GM12878 (cell line): ENCODE measurements at regions not wholly inside any gene's neighbourhood (a gene's known extent, or its start where the extent isn't known, plus 50 kb on each side); places are given as distances from the start of the nearest gene placed in this dataset.

ENCODE experiments used
- ATAC-seq: fragments of 200-7000 bp; cut with Tn5 transposase; 3 replicates; pipeline ENCODE4 v1.9.1; 2020; ENCODE audit warnings: mild to moderate bottlenecking, moderate library complexity
- BruUV-seq: library from RNA; stranded (reverse); fragments of 400-500 nt; replicated peaks from 2 replicates; lab custom pipeline; 2021; lab: Mats Ljungman, UMichigan
- CTCF ChIA-PET: fragments of 300-600 bp; sonication (Branson Sonifier 250); formaldehyde crosslinking; extraction: SDS; loops from one replicate; lab custom pipeline; 2021; ENCODE audit warnings: inconsistent platforms; lab: Yijun Ruan, JAX
- POLR2A ChIA-PET: fragments of 350-600 bp; formaldehyde crosslinking; extraction: SDS; loops from one replicate; lab custom pipeline; 2021; ENCODE audit warnings: inconsistent platforms; lab: Charles Lee
- RAD21 ChIA-PET: fragments of 300-600 bp; sonication (Branson Sonifier 250); formaldehyde crosslinking; loops from one replicate; lab custom pipeline; 2023; ENCODE audit warnings: antibody characterized with exemption; ENCODE audit not compliant: unreplicated experiment; lab: Charles Lee
- SMC1A ChIA-PET: fragments of 300-600 bp; sonication (Branson Sonifier 250); formaldehyde crosslinking; loops from one replicate; lab custom pipeline; 2023; ENCODE audit not compliant: unreplicated experiment, uncharacterized antibody; lab: Charles Lee
- DNase-seq: peaks from one replicate; pipeline ENCODE4 v3.0.0-alpha.2; 2011; ENCODE audit warnings: low read depth, low spot score
- FAIRE-seq: peaks from 3 replicates; lab custom pipeline; 2011; peaks lifted over from hg19 to GRCh38; lab: Jason Lieb, UNC
- H2AFZ ChIP-seq: 2 replicates; pipeline ENCODE4 v1.6.0; 2011; ENCODE audit warnings: low read depth, low read length, control low read depth; ENCODE audit not compliant: control insufficient read depth
- H3K27ac ChIP-seq: 2 replicates; pipeline ENCODE4 v1.5.1; 2011; ENCODE audit warnings: control low read depth; ENCODE audit not compliant: control insufficient read depth, insufficient read depth
- H3K27me3 ChIP-seq, 2 experiments: replicated peaks in 1 of 2; 2 replicates each; pipeline versions ENCODE4 v1.6.0 to v1.6.1; 2011; ENCODE audit warnings: low read length in 1 of 2; ENCODE audit not compliant: control insufficient read depth in 2 of 2, insufficient read depth in 2 of 2
- H3K36me3 ChIP-seq, 2 experiments: 2 replicates each; pipeline ENCODE4 v1.5.1; 2011; ENCODE audit warnings: low read length in 1 of 2; ENCODE audit not compliant: control insufficient read depth in 2 of 2, insufficient read depth in 2 of 2
- H3K4me1 ChIP-seq: 2 replicates; pipeline ENCODE4 v1.6.1; 2011; ENCODE audit warnings: mild to moderate bottlenecking, low read length, moderate library complexity, mixed read lengths; ENCODE audit not compliant: control insufficient read depth, insufficient read depth
- H3K4me2 ChIP-seq: 2 replicates; pipeline ENCODE4 v1.6.0; 2011; ENCODE audit warnings: control low read depth; ENCODE audit not compliant: control insufficient read depth, insufficient read depth
- H3K4me3 ChIP-seq: fragments of 200-600 bp; sonication (generic); 2 replicates; pipeline ENCODE4 v1.5.1; 2016
- H3K79me2 ChIP-seq: 2 replicates; pipeline ENCODE4 v1.6.0; 2011; ENCODE audit warnings: low read length; ENCODE audit not compliant: control insufficient read depth, insufficient read depth
- H3K9ac ChIP-seq: 2 replicates; pipeline ENCODE4 v1.8.0; 2011; ENCODE audit warnings: low read length, control low read depth, mixed read lengths; ENCODE audit not compliant: control insufficient read depth, insufficient read depth
- H3K9me3 ChIP-seq: replicated peaks from 3 replicates; pipeline ENCODE4 v1.5.1; 2011; ENCODE audit warnings: mild to moderate bottlenecking, low read length; ENCODE audit not compliant: control insufficient read depth, insufficient read depth
- H4K20me1 ChIP-seq: 2 replicates; pipeline ENCODE4 v1.6.0; 2011; ENCODE audit not compliant: control insufficient read depth, insufficient read depth
- CHD1 ChIP-seq: IDR thresholded peaks from 2 replicates; pipeline ENCODE4 v1.6.1; 2012; ENCODE audit warnings: low read depth, low read length, improper control_type of control experiment
- E2F8 ChIP-seq: fragments of 450-650 bp; IDR thresholded peaks from 2 replicates; pipeline ENCODE4 v1.6.1; 2018; ENCODE audit warnings: mild to moderate bottlenecking, low read depth, moderate library complexity; ENCODE audit not compliant: partially characterized antibody
- IRF3 ChIP-seq: fragments of 450-650 bp; IDR thresholded peaks from 2 replicates; pipeline ENCODE4 v1.6.1; 2014; ENCODE audit warnings: mild to moderate bottlenecking
- RB1 ChIP-seq: fragments of 450-650 bp; formaldehyde crosslinking; IDR thresholded peaks from 2 replicates; pipeline ENCODE4 v1.6.1; 2017; ENCODE audit warnings: mild to moderate bottlenecking, borderline replicate concordance
- SP1 ChIP-seq: IDR thresholded peaks from one replicate; pipeline ENCODE4 v1.6.1; 2011; ENCODE audit warnings: low read depth, low read length
- ZNF24 ChIP-seq: fragments of 450-650 bp; IDR thresholded peaks from 2 replicates; pipeline ENCODE4 v1.6.1; 2017; ENCODE audit warnings: antibody characterized with exemption, mild to moderate bottlenecking
- ZNF622 ChIP-seq: fragments of 450-650 bp; IDR thresholded peaks from 2 replicates; pipeline ENCODE4 v1.6.1; 2017; ENCODE audit warnings: mild to moderate bottlenecking, inconsistent platforms
- WGBS: methylation state at CpG from one replicate; pipeline ENCODE4 v1.1.6; 2016; ENCODE audit warnings: low lambda C conversion rate; ENCODE audit not compliant: insufficient replicate concordance, insufficient coverage; ENCODE audit errors: missing lambda C conversion rate; 5-methylcytosine and 5-hydroxymethylcytosine counted together
- in situ Hi-C: fragments of 300-500 bp; cut with MboI; formaldehyde crosslinking; loops from 9 replicates; pipeline ENCODE4 v1.14.3; 2018; ENCODE audit warnings: mixed read lengths
- intact Hi-C: fragments of 100-400 bp; cut with micrococcal nuclease; formaldehyde crosslinking; loops from one replicate; pipeline ENCODE4 v1.14.2; 2022; ENCODE audit not compliant: unreplicated experiment

- no peak for TF ChIP-seq IRF3
- no peak for TF ChIP-seq CHD1
- no peak for TF ChIP-seq ZNF24
Measured at GRCh38 chr1:68615312-68615711, 118.4 kb upstream of the DEPDC1 start (continued).

- no peaks in the 10 kb centered on the region for H4K20me1 ChIP-seq
- WGBS = 0% methylated on average over 1 of the region's 1 CpG
- ChIA-PET POLR2A (no interaction called here), CTCF (interaction anchor here (0.9 kb wide), 1 partner anchor 175 kb away, joined by 3 read pairs; no protein-coding TSS in a partner anchor), RAD21 (no interaction called here), SMC1A (interaction anchor here (1.0 kb wide), 1 partner anchor 897 kb away, joined by 3 read pairs; no protein-coding TSS in a partner anchor)
- in situ Hi-C loops = loop anchor here (25.0 kb wide), 1 partner anchor 1119 kb away; no protein-coding TSS in a partner anchor
- no peak for TF ChIP-seq ZNF622
- TF ChIP-seq E2F8 = no peak
- no peak for TF ChIP-seq RB1
- TF ChIP-seq SP1 = no peak
- no peak overlapping the region for H3K4me2 ChIP-seq
- H3K36me3 ChIP-seq = no peaks in the 10 kb centered on the region
- no TSS peak for BruUV-seq
- no peak overlapping the region for H3K4me3 ChIP-seq
- H3K79me2 ChIP-seq = no peaks in the 10 kb centered on the region
- no peak overlapping the region for H2AFZ ChIP-seq
- no peak overlapping the region for H3K27ac ChIP-seq
- no peak for FAIRE-seq
- H3K9ac ChIP-seq = no peak overlapping the region
- H3K4me1 ChIP-seq = no peaks in the 10 kb centered on the region
- intact Hi-C loops = no loop called here
- no peaks in the 10 kb centered on the region for H3K27me3 ChIP-seq
- H3K9me3 ChIP-seq = no peaks in the 10 kb centered on the region
- ATAC-seq = no peak
- no peak for DNase-seq
Measured at GRCh38 chr1:68617942-68618341, 121.1 kb upstream of the DEPDC1 start.
